Lung (tissue), 11 donors: ENCODE measurements at regions not wholly inside any gene's neighbourhood (a gene's known extent, or its start where the extent isn't known, plus 50 kb on each side); places are given as distances from the start of the nearest gene placed in this dataset.

Source experiments
- ATAC-seq: fragments of 200-7000 bp; cut with Tn5 transposase; one replicate; pipeline ENCODE4 v1.9.1; 2020; ENCODE audit warnings: moderate number of reproducible peaks; ENCODE audit not compliant: insufficient read depth, low FRiP score
- DNase-seq, 3 donors: peaks; one replicate each; pipeline ENCODE4 v3.0.0-alpha.2; 2013 to 2017
- H3K27ac ChIP-seq, 2 donors: one replicate each; pipeline ENCODE4 v1.5.1; 2013; ENCODE audit warnings: mild to moderate bottlenecking in 2 of 2, moderate library complexity in 2 of 2, control low read depth in 1 of 2, inconsistent platforms in 1 of 2, low read depth in 1 of 2, low read length in 1 of 2
- H3K27me3 ChIP-seq, 3 donors: one replicate each; pipeline ENCODE4 v1.5.1; 2013; ENCODE audit warnings: low read length in 2 of 3; ENCODE audit not compliant: control insufficient read depth in 3 of 3, insufficient read depth in 3 of 3
- H3K36me3 ChIP-seq, 4 donors: one replicate each; pipeline ENCODE4 v1.5.1; 2013; ENCODE audit warnings: low read length in 4 of 4, mild to moderate bottlenecking in 1 of 4, moderate library complexity in 1 of 4; ENCODE audit not compliant: control insufficient read depth in 4 of 4, insufficient read depth in 4 of 4
- H3K4me1 ChIP-seq, 5 donors: one replicate each; pipeline ENCODE4 v1.5.1; 2013; ENCODE audit warnings: low read length in 5 of 5, mild to moderate bottlenecking in 2 of 5, moderate library complexity in 1 of 5; ENCODE audit not compliant: control insufficient read depth in 5 of 5, insufficient read depth in 5 of 5
- H3K4me3 ChIP-seq: one replicate; pipeline ENCODE4 v1.5.1; 2013; ENCODE audit warnings: mild to moderate bottlenecking, control low read depth, moderate library complexity
- H3K9ac ChIP-seq, 2 donors: one replicate each; pipeline ENCODE4 v1.5.1; 2013; ENCODE audit warnings: low read length in 2 of 2, control low read depth in 1 of 2; ENCODE audit not compliant: insufficient read depth in 1 of 2
- H3K9me3 ChIP-seq, 4 donors: one replicate each; pipeline ENCODE4 v1.5.1; 2013; ENCODE audit warnings: low read length in 3 of 4, mild to moderate bottlenecking in 1 of 4, moderate library complexity in 1 of 4; ENCODE audit not compliant: control insufficient read depth in 4 of 4, insufficient read depth in 3 of 4
- WGBS, 2 donors: extraction: QIAGEN DNeasy Blood & Tissue Kit; methylation state at CpG; one replicate each; pipeline ENCODE4 v1.1.7; 2013; 5-methylcytosine and 5-hydroxymethylcytosine counted together
- TF ChIP-seq, protein P1 (sequence below): IDR thresholded peaks from 2 replicates; pipeline ENCODE4 v1.5.1; 2012; ENCODE audit warnings: mild to moderate bottlenecking; ENCODE audit errors: control extremely low read depth, extremely low read depth
- donor health status: control.
- donor health status: control.
- donor health status: Bipolar disorder and iron deficiency.
- donor health status: healthy.
- donor health status: DM: yes; HTN: yes; CAD: no.

DNA sequence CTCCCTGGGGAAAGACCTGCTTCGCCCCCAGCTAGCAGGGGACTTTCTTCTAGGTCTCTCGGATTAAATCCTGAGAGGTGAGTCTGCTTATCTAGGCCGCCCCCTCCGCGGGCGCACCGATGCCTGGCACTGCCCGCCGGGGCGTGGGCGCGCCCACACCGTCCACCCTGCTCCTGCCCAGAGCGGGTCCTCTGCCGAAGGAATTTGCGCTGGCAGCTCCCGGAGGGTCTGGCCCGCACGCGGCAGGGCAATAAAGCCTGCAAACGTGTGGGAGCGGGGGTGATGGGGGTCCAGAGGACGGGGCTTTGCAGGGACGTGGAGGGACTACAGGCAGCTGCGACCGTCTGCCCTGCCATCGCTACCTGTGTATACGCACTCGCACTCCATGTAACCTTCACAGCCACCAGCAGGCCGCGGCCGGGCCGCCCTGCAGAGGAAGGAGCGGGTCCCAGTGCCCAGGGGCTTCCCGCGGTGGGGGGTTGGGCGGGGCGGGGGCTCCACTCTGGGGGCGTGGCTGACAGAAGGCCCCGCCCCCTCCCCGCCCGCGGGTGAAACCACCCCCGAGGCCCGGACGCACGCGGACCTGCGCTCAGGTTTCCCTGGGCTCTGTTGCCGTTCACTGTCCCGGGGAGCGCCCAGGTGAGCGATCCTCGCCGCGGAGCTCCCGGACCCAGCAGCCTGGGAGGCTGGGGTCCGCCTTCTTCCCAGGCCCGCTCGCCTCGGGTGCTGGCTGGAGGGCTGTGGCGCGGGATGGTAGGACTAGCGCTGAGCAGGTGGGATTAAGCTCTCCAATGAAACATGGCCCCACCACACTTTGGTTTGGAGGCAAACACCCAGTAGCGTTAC, 174.5 kb upstream of the HS6ST1 start:
- peaks cover 0 to 14% (median 4%) of the 10 kb centered on the region in 5 donors for H3K4me1 ChIP-seq
- no peak overlapping the region for H3K9ac ChIP-seq
- H3K9me3 ChIP-seq = peaks cover 0 to 10% (median 0%) of the 10 kb centered on the region in 4 donors
- TF ChIP-seq, protein P1, sequence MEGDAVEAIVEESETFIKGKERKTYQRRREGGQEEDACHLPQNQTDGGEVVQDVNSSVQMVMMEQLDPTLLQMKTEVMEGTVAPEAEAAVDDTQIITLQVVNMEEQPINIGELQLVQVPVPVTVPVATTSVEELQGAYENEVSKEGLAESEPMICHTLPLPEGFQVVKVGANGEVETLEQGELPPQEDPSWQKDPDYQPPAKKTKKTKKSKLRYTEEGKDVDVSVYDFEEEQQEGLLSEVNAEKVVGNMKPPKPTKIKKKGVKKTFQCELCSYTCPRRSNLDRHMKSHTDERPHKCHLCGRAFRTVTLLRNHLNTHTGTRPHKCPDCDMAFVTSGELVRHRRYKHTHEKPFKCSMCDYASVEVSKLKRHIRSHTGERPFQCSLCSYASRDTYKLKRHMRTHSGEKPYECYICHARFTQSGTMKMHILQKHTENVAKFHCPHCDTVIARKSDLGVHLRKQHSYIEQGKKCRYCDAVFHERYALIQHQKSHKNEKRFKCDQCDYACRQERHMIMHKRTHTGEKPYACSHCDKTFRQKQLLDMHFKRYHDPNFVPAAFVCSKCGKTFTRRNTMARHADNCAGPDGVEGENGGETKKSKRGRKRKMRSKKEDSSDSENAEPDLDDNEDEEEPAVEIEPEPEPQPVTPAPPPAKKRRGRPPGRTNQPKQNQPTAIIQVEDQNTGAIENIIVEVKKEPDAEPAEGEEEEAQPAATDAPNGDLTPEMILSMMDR = no peak
- no peak overlapping the region for H3K27ac ChIP-seq
- DNase-seq = peak in 1 of 3 donors; percentile 11
- H3K36me3 ChIP-seq = no peaks in the 10 kb centered on the region
- H3K4me3 ChIP-seq = no peak overlapping the region
- WGBS, 2 donors = 70 to 82% methylated on average over 64 to 65 of the region's 65 CpGs
- H3K27me3 ChIP-seq = no peaks in the 10 kb centered on the region
- no peak for ATAC-seq

DNA sequence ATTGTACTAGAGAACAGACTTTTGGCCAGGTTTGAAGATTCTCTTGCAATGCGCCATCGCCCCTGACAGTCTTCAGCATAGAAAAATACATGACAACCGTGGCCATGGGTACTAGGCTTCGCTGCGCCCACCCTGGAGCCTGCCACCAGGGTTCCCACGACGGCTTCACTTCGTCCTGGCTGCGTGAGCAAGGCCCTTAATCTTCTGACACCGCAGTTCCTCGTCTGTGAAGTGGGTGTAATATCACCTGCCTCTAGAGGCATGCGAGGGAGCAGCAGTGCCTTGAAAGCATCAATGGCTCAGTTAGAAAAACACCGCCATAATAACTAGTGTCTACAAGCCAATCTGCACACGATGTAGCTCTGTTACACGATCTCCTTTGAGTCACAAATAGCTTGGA, 175.2 kb upstream of the HS6ST1 start:
- 81 to 91% methylated on average over 15 of the region's 15 CpGs for WGBS, 2 donors
- H3K9me3 ChIP-seq = peaks cover 0 to 10% (median 0%) of the 10 kb centered on the region in 4 donors
- DNase-seq (peak in 1 of 3 donors; percentile 8), ATAC-seq (no peak)
- TF ChIP-seq, protein P1 = no peak
- peak overlapping the region in 1 of 2 donors; percentile 24 for H3K27ac ChIP-seq
- H3K9ac ChIP-seq = peak overlapping the region in 1 of 2 donors; percentile 28
- H3K36me3 ChIP-seq = no peaks in the 10 kb centered on the region
- H3K4me1 ChIP-seq = peaks cover 0 to 18% (median 4%) of the 10 kb centered on the region in 5 donors
- no peak overlapping the region for H3K4me3 ChIP-seq
- H3K27me3 ChIP-seq = no peaks in the 10 kb centered on the region

DNA sequence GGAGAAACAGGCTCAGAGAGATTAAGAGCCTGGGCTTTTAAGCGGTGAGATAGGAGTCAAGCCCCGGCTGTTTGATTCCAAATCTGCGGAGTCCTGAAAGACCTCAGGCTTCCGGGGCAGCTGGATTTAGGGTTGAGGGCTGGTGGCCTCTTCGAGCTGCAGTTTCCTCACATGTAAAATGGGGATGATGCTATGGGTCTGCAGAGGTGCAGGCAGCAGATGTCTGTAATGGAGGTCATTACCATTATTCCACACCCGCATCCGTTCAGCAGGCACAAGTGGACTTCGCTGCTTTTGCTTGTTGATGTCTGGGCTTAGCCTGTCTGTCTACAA, 175.6 kb upstream of the HS6ST1 start:
- Histone ChIP-seq H3K27ac (peak overlapping the region in 1 of 2 donors; percentile 24), H3K4me3 (no peak overlapping the region), H3K9me3 (peaks cover 0 to 10% (median 0%) of the 10 kb centered on the region in 4 donors), H3K4me1 (peaks cover 0 to 18% (median 4%) of the 10 kb centered on the region in 5 donors), H3K9ac (peak overlapping the region in 1 of 2 donors; percentile 28), H3K27me3 (no peaks in the 10 kb centered on the region), H3K36me3 (no peaks in the 10 kb centered on the region)
- WGBS, 2 donors = 76 to 88% methylated on average over 8 of the region's 8 CpGs
- TF ChIP-seq, protein P1 = no peak
- ATAC-seq (no peak), DNase-seq (no peak)
